ENCODE measurements at regions not wholly inside any gene's neighbourhood (a gene's known extent, or its start where the extent isn't known, plus 50 kb on each side); places are given as distances from the start of the nearest gene placed in this dataset.
"Not testable (repeated sequence)": the region's sequence is repeated elsewhere in the genome, so short reads cannot be mapped to it uniquely, and the experiment has no call there.

GRCh38 chr3:38951167-38951566 lies 100.6 kb downstream of the SCN11A start:
- H3K14ac ChIP-seq (ENCODE audit: insufficient read length); H3K9me3 ChIP-seq (ENCODE audit: insufficient read depth in 2 of 2, low read depth in 1 of 2, low read length in 1 of 2); H2BK12ac ChIP-seq (ENCODE audit: low read depth, low read length); H3K79me2 ChIP-seq (ENCODE audit: control insufficient read depth in 1 of 2, insufficient read depth in 2 of 2, low read length in 2 of 2); POLR2A ChIA-PET (ENCODE audit: partially characterized antibody); H3K18ac ChIP-seq (ENCODE audit: extremely low read depth, low read length); H3K4me3 ChIP-seq (ENCODE audit: extremely low read depth in 1 of 4, insufficient read depth in 2 of 4, low read depth in 3 of 4, low read length in 4 of 4); H3K27ac ChIP-seq (ENCODE audit: low read depth, low read length); H3K79me1 ChIP-seq (ENCODE audit: low read depth, low read length); H3K27me3 ChIP-seq (replicated peaks in 1 of 4; ENCODE audit: control insufficient read depth in 3 of 4, extremely low read depth in 1 of 4, insufficient read depth in 3 of 4, low read length in 3 of 4); H3K4me2 ChIP-seq (ENCODE audit: insufficient read depth in 1 of 2, low read depth in 2 of 2, low read length in 2 of 2); H4K20me1 ChIP-seq (replicated peaks in 1 of 2; ENCODE audit: control insufficient read depth in 1 of 2, insufficient read depth in 2 of 2, low read length in 2 of 2); H4K91ac ChIP-seq (replicated peaks; ENCODE audit: insufficient read length, low read length); H2AFZ ChIP-seq (ENCODE audit: low read length); H3K23ac ChIP-seq (ENCODE audit: insufficient read length); H3K4me1 ChIP-seq (replicated peaks in 1 of 4; ENCODE audit: control insufficient read depth in 3 of 4, insufficient read depth in 4 of 4, low read length in 3 of 4); H3K4ac ChIP-seq (replicated peaks; ENCODE audit: insufficient read length, low read depth, low read length); H2BK5ac ChIP-seq (ENCODE audit: low read depth, low read length); H3K9ac ChIP-seq (replicated peaks in 1 of 4; ENCODE audit: extremely low read depth in 1 of 4, low read depth in 3 of 4, low read length in 3 of 4); H3K36me3 ChIP-seq (ENCODE audit: control insufficient read depth in 2 of 4, insufficient read depth in 4 of 4, low read length in 3 of 4); H3K23me2 ChIP-seq (ENCODE audit: low read depth, low read length); H2AK5ac ChIP-seq (ENCODE audit: low read depth, low read length); H3K56ac ChIP-seq (replicated peaks; ENCODE audit: insufficient read length, low read depth, low read length); H4K5ac ChIP-seq (ENCODE audit: insufficient read length, low read depth, low read length); DNase-seq (ENCODE audit: low read depth in 1 of 2, low spot score in 2 of 2); H2BK20ac ChIP-seq (ENCODE audit: low read length); H4K8ac ChIP-seq (ENCODE audit: extremely low read depth, insufficient read depth, low read length); H2BK15ac ChIP-seq (ENCODE audit: low read length); H2BK120ac ChIP-seq (replicated peaks; ENCODE audit: low read depth, low read length); FAIRE-seq: not testable (repeated sequence)
- CTCF ChIA-PET (ENCODE audit: partially characterized antibody) = interaction anchor here (1.9 kb wide), 1 partner anchor 212 kb away, joined by 5 read pairs; no protein-coding TSS in a partner anchor
- 96% methylated on average over 18 of the region's 33 CpGs; no CpG with 5 or more reads in 1 of the 2 experiments for WGBS, 2 experiments (ENCODE audit: extremely low coverage in 1 of 2, insufficient coverage in 1 of 2, insufficient read length in 1 of 2, insufficient replicate concordance in 2 of 2, low coverage in 1 of 2, low lambda C conversion rate in 2 of 2, missing lambda C conversion rate in 1 of 2)

All from H1 (cell line).